ENCODE measurements at regions not wholly inside any gene's neighbourhood (a gene's known extent, or its start where the extent isn't known, plus 50 kb on each side); places are given as distances from the start of the nearest gene placed in this dataset.

- intact Hi-C loops (cut with micrococcal nuclease; ENCODE audit: unreplicated experiment): no loop called here
- H3K9me3 Mint-ChIP-seq (ENCODE audit: low read depth, unreplicated experiment): no peaks in the 10 kb centered on the region
- no peak overlapping the region for H3K27ac Mint-ChIP-seq (ENCODE audit: unreplicated experiment)
- no peak for TF ChIP-seq CTCF (IDR thresholded peaks at IDR 0.05; ENCODE audit: unreplicated experiment)
- CTCF ChIA-PET: no interaction called here
- H3K4me3 Mint-ChIP-seq (ENCODE audit: low read depth, unreplicated experiment): no peak overlapping the region
- H3K36me3 Mint-ChIP-seq (ENCODE audit: insufficient read depth, unreplicated experiment): no peaks in the 10 kb centered on the region
- H3K4me1 Mint-ChIP-seq (ENCODE audit: low read depth, unreplicated experiment): no peaks in the 10 kb centered on the region
- DNase-seq: no peak
- no peaks in the 10 kb centered on the region for H3K27me3 Mint-ChIP-seq (ENCODE audit: unreplicated experiment)
- BruUV-seq (replicated peaks): no TSS peak
These were observed 63.9 kb downstream of the ADAMTS1 start for GRCh38 chr21:26781331-26781730.

GRCh38 chr21:26777166-26777565 lies 68.0 kb downstream of the ADAMTS1 start:
- no peak for DNase-seq
- Mint-ChIP-seq H3K27ac (ENCODE audit: unreplicated experiment) (no peak overlapping the region), H3K4me1 (ENCODE audit: low read depth, unreplicated experiment) (peaks cover 8% of the 10 kb centered on the region), H3K4me3 (ENCODE audit: low read depth, unreplicated experiment) (no peak overlapping the region), H3K36me3 (ENCODE audit: insufficient read depth, unreplicated experiment) (no peaks in the 10 kb centered on the region), H3K9me3 (ENCODE audit: low read depth, unreplicated experiment) (no peaks in the 10 kb centered on the region), H3K27me3 (ENCODE audit: unreplicated experiment) (no peaks in the 10 kb centered on the region)
- intact Hi-C loops (cut with micrococcal nuclease; ENCODE audit: unreplicated experiment): loop anchor here (5.0 kb wide), 1 partner anchor 930 kb away; no protein-coding TSS in a partner anchor
- no peak for TF ChIP-seq CTCF (IDR thresholded peaks at IDR 0.05; ENCODE audit: unreplicated experiment)
- CTCF ChIA-PET: no interaction called here
- BruUV-seq (replicated peaks): no TSS peak

- Mint-ChIP-seq H3K9me3 (ENCODE audit: low read depth, unreplicated experiment) (no peaks in the 10 kb centered on the region), H3K36me3 (ENCODE audit: insufficient read depth, unreplicated experiment) (no peaks in the 10 kb centered on the region), H3K27me3 (ENCODE audit: unreplicated experiment) (no peaks in the 10 kb centered on the region), H3K27ac (ENCODE audit: unreplicated experiment) (no peak overlapping the region), H3K4me1 (ENCODE audit: low read depth, unreplicated experiment) (peaks cover 15% of the 10 kb centered on the region), H3K4me3 (ENCODE audit: low read depth, unreplicated experiment) (no peak overlapping the region)
- no TSS peak for BruUV-seq (replicated peaks)
- TF ChIP-seq CTCF (IDR thresholded peaks at IDR 0.05; ENCODE audit: unreplicated experiment): no peak
- CTCF ChIA-PET: no interaction called here
- DNase-seq: no peak
- intact Hi-C loops (cut with micrococcal nuclease; ENCODE audit: unreplicated experiment): loop anchor here (5.0 kb wide), 1 partner anchor 931 kb away; no protein-coding TSS in a partner anchor
These were observed 68.7 kb downstream of the ADAMTS1 start for GRCh38 chr21:26776310-26777021.

GRCh38 chr21:26773058-26773457 lies 72.2 kb downstream of the ADAMTS1 start:
- H3K36me3 Mint-ChIP-seq (ENCODE audit: insufficient read depth, unreplicated experiment): no peaks in the 10 kb centered on the region
- intact Hi-C loops (cut with micrococcal nuclease; ENCODE audit: unreplicated experiment): loop anchor here (5.0 kb wide), 1 partner anchor 64 kb away; no protein-coding TSS in a partner anchor
- H3K9me3 Mint-ChIP-seq (ENCODE audit: low read depth, unreplicated experiment): no peaks in the 10 kb centered on the region
- no TSS peak for BruUV-seq (replicated peaks)
- no peak overlapping the region for H3K4me3 Mint-ChIP-seq (ENCODE audit: low read depth, unreplicated experiment)
- no peaks in the 10 kb centered on the region for H3K27me3 Mint-ChIP-seq (ENCODE audit: unreplicated experiment)
- DNase-seq: no peak
- no peak overlapping the region for H3K27ac Mint-ChIP-seq (ENCODE audit: unreplicated experiment)
- CTCF ChIA-PET: interaction anchor here (0.7 kb wide), 1 partner anchor 881 kb away, joined by 4 read pairs; no protein-coding TSS in a partner anchor
- TF ChIP-seq CTCF (IDR thresholded peaks at IDR 0.05; ENCODE audit: unreplicated experiment): no peak
- H3K4me1 Mint-ChIP-seq (ENCODE audit: low read depth, unreplicated experiment): peaks cover 20% of the 10 kb centered on the region

All from Calu3 (cell line).